Chondrocyte (in vitro differentiated cells): ENCODE measurements at regions not wholly inside any gene's neighbourhood (a gene's known extent, or its start where the extent isn't known, plus 50 kb on each side); places are given as distances from the start of the nearest gene placed in this dataset.

Experiments used
- DNase-seq: peaks from one replicate; pipeline ENCODE4 v3.0.0; 2021; ENCODE audit warnings: mixed read lengths, low spot score
- H3K27ac Mint-ChIP-seq: one replicate; pipeline ENCODE4 v1.8.0; 2021; ENCODE audit warnings: mild to moderate bottlenecking, moderate library complexity, mixed read lengths; ENCODE audit not compliant: unreplicated experiment
- H3K27me3 Mint-ChIP-seq: 2 replicates; pipeline ENCODE4 v1.8.0; 2021; ENCODE audit warnings: low read depth, mixed read lengths
- H3K36me3 Mint-ChIP-seq: 2 replicates; pipeline ENCODE4 v1.8.0; 2021; ENCODE audit warnings: low read depth, mixed read lengths
- H3K4me1 Mint-ChIP-seq: 2 replicates; pipeline ENCODE4 v1.8.0; 2021; ENCODE audit warnings: low read depth, mild to moderate bottlenecking, mixed read lengths
- H3K4me3 Mint-ChIP-seq: one replicate; pipeline ENCODE4 v1.8.0; 2021; ENCODE audit warnings: mild to moderate bottlenecking, moderate library complexity, mixed read lengths; ENCODE audit not compliant: unreplicated experiment
- H3K9me3 Mint-ChIP-seq: 2 replicates; pipeline ENCODE4 v1.8.0; 2021; ENCODE audit warnings: low read depth, mixed read lengths
- TF ChIP-seq, protein P1 (sequence below): fragments of 200-600 bp; sonication (generic); IDR thresholded peaks from 2 replicates; pipeline ENCODE4 v1.5.0; 2021; ENCODE audit warnings: antibody characterized with exemption, mild to moderate bottlenecking, moderate library complexity

DNA sequence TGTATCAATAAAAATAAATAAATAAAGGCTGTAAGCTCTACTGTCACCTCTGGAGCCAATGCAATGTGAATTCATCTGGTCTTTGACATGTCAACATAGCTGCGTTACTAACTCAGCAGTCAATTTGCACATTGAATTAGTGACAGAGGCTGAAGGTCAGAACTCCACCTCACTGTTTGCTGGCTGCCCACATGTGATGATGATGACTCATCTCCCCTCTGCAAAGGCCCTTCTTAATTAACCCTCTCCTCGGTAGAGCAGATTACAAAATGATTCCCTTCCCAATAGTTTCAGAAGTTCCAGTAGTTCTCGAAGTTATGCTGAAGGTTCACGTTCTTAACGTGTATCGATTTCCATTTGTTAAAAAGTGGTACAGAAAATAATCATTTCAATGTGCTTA, 1626.0 kb upstream of the TENM3 start:
- H3K27me3 Mint-ChIP-seq: no peaks in the 10 kb centered on the region
- no peak overlapping the region for H3K4me3 Mint-ChIP-seq
- no peaks in the 10 kb centered on the region for H3K36me3 Mint-ChIP-seq
- H3K27ac Mint-ChIP-seq: no peak overlapping the region
- no peak for DNase-seq
- no peaks in the 10 kb centered on the region for H3K4me1 Mint-ChIP-seq
- H3K9me3 Mint-ChIP-seq: no peaks in the 10 kb centered on the region
- TF ChIP-seq, protein P1, sequence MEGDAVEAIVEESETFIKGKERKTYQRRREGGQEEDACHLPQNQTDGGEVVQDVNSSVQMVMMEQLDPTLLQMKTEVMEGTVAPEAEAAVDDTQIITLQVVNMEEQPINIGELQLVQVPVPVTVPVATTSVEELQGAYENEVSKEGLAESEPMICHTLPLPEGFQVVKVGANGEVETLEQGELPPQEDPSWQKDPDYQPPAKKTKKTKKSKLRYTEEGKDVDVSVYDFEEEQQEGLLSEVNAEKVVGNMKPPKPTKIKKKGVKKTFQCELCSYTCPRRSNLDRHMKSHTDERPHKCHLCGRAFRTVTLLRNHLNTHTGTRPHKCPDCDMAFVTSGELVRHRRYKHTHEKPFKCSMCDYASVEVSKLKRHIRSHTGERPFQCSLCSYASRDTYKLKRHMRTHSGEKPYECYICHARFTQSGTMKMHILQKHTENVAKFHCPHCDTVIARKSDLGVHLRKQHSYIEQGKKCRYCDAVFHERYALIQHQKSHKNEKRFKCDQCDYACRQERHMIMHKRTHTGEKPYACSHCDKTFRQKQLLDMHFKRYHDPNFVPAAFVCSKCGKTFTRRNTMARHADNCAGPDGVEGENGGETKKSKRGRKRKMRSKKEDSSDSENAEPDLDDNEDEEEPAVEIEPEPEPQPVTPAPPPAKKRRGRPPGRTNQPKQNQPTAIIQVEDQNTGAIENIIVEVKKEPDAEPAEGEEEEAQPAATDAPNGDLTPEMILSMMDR: no peak

- Mint-ChIP-seq H3K27ac (no peak overlapping the region), H3K36me3 (no peaks in the 10 kb centered on the region), H3K27me3 (no peaks in the 10 kb centered on the region), H3K4me3 (no peak overlapping the region), H3K9me3 (no peaks in the 10 kb centered on the region), H3K4me1 (no peaks in the 10 kb centered on the region)
- DNase-seq: no peak
- TF ChIP-seq, protein P1: no peak
These were observed 1624.8 kb upstream of the TENM3 start for GRCh38 chr4:180618396-180618795.

DNA sequence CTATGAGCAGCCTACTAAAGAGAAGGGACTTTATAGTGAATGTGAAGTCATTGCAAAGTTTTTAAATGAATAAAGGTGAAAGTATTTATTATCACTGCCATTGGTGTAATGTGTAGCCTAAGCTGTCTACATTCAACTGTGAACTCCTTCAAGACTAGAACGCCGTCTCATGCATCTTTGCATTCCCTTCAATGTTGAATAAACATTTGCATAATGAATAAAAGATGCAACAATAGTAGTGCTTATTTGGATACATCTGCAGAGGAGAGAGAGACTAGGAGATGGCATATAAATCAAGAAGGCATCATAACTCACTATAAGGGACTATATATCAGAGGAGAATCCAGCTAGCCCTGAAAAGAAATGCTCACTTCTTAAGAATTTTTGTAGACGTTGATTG, 1623.8 kb upstream of the TENM3 start:
- H3K4me3 Mint-ChIP-seq: no peak overlapping the region
- H3K36me3 Mint-ChIP-seq: no peaks in the 10 kb centered on the region
- no peaks in the 10 kb centered on the region for H3K9me3 Mint-ChIP-seq
- no peak overlapping the region for H3K27ac Mint-ChIP-seq
- DNase-seq: no peak
- H3K27me3 Mint-ChIP-seq: no peaks in the 10 kb centered on the region
- TF ChIP-seq, protein P1: no peak
- no peaks in the 10 kb centered on the region for H3K4me1 Mint-ChIP-seq

GRCh38 chr4:180622254-180622653, 1620.9 kb upstream of the TENM3 start:
- H3K36me3 Mint-ChIP-seq: no peaks in the 10 kb centered on the region
- H3K4me3 Mint-ChIP-seq: no peak overlapping the region
- no peaks in the 10 kb centered on the region for H3K27me3 Mint-ChIP-seq
- H3K27ac Mint-ChIP-seq: no peak overlapping the region
- no peak for DNase-seq
- no peaks in the 10 kb centered on the region for H3K4me1 Mint-ChIP-seq
- TF ChIP-seq, protein P1: no peak
- no peaks in the 10 kb centered on the region for H3K9me3 Mint-ChIP-seq

DNA sequence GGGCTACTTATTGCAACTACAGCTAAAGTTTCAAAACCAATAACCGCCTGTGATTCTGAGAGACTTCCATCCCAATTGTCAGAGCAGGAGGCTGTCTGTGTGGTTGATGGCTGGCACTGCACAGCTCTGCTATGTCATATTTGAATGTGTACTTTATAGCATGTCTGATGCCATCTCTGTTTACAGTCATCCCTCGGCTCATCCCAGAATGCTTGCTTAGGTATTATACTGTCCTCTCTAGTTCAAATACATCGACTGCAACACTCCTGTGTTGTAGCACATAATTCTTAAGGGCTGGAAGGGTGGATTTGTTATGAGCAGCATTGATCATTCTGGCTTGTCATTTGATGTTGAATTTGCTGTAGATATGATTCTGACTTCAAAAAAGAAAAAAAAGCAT, 1617.5 kb upstream of the TENM3 start:
- H3K4me3 Mint-ChIP-seq: no peak overlapping the region
- TF ChIP-seq, protein P1: no peak
- no peaks in the 10 kb centered on the region for H3K4me1 Mint-ChIP-seq
- H3K27me3 Mint-ChIP-seq: no peaks in the 10 kb centered on the region
- H3K9me3 Mint-ChIP-seq: no peaks in the 10 kb centered on the region
- no peaks in the 10 kb centered on the region for H3K36me3 Mint-ChIP-seq
- DNase-seq: no peak
- H3K27ac Mint-ChIP-seq: no peak overlapping the region
